ENCODE measurements at regions not wholly inside any gene's neighbourhood (a gene's known extent, or its start where the extent isn't known, plus 50 kb on each side); places are given as distances from the start of the nearest gene placed in this dataset.

GRCh38 chr20:51198876-51199523 lies 176.1 kb upstream of the KCNG1 start:
- TF ChIP-seq CTCF (IDR thresholded peaks at IDR 0.05), result no peak
- no peak for TF ChIP-seq POLR2A (IDR thresholded peaks at IDR 0.05)
- TF ChIP-seq POLR2AphosphoS5 (IDR thresholded peaks at IDR 0.05), result no peak
